GM12878 (cell line): ENCODE measurements at regions not wholly inside any gene's neighbourhood (a gene's known extent, or its start where the extent isn't known, plus 50 kb on each side); places are given as distances from the start of the nearest gene placed in this dataset.

Experiments used
- ATAC-seq: fragments of 200-7000 bp; cut with Tn5 transposase; 3 replicates; pipeline ENCODE4 v1.9.1; 2020; ENCODE audit warnings: mild to moderate bottlenecking, moderate library complexity
- BruUV-seq: library from RNA; stranded (reverse); fragments of 400-500 nt; replicated peaks from 2 replicates; lab custom pipeline; 2021; lab: Mats Ljungman, UMichigan
- CTCF ChIA-PET: fragments of 300-600 bp; sonication (Branson Sonifier 250); formaldehyde crosslinking; extraction: SDS; loops from one replicate; lab custom pipeline; 2021; ENCODE audit warnings: inconsistent platforms; lab: Yijun Ruan, JAX
- POLR2A ChIA-PET: fragments of 350-600 bp; formaldehyde crosslinking; extraction: SDS; loops from one replicate; lab custom pipeline; 2021; ENCODE audit warnings: inconsistent platforms; lab: Charles Lee
- RAD21 ChIA-PET: fragments of 300-600 bp; sonication (Branson Sonifier 250); formaldehyde crosslinking; loops from one replicate; lab custom pipeline; 2023; ENCODE audit warnings: antibody characterized with exemption; ENCODE audit not compliant: unreplicated experiment; lab: Charles Lee
- SMC1A ChIA-PET: fragments of 300-600 bp; sonication (Branson Sonifier 250); formaldehyde crosslinking; loops from one replicate; lab custom pipeline; 2023; ENCODE audit not compliant: unreplicated experiment, uncharacterized antibody; lab: Charles Lee
- DNase-seq: peaks from one replicate; pipeline ENCODE4 v3.0.0-alpha.2; 2011; ENCODE audit warnings: low read depth, low spot score
- FAIRE-seq: peaks from 3 replicates; lab custom pipeline; 2011; peaks lifted over from hg19 to GRCh38; lab: Jason Lieb, UNC
- H2AFZ ChIP-seq: 2 replicates; pipeline ENCODE4 v1.6.0; 2011; ENCODE audit warnings: low read depth, low read length, control low read depth; ENCODE audit not compliant: control insufficient read depth
- H3K27ac ChIP-seq: 2 replicates; pipeline ENCODE4 v1.5.1; 2011; ENCODE audit warnings: control low read depth; ENCODE audit not compliant: control insufficient read depth, insufficient read depth
- H3K27me3 ChIP-seq, 2 experiments: replicated peaks in 1 of 2; 2 replicates each; pipeline versions ENCODE4 v1.6.0 to v1.6.1; 2011; ENCODE audit warnings: low read length in 1 of 2; ENCODE audit not compliant: control insufficient read depth in 2 of 2, insufficient read depth in 2 of 2
- H3K36me3 ChIP-seq, 2 experiments: 2 replicates each; pipeline ENCODE4 v1.5.1; 2011; ENCODE audit warnings: low read length in 1 of 2; ENCODE audit not compliant: control insufficient read depth in 2 of 2, insufficient read depth in 2 of 2
- H3K4me1 ChIP-seq: 2 replicates; pipeline ENCODE4 v1.6.1; 2011; ENCODE audit warnings: mild to moderate bottlenecking, low read length, moderate library complexity, mixed read lengths; ENCODE audit not compliant: control insufficient read depth, insufficient read depth
- H3K4me2 ChIP-seq: 2 replicates; pipeline ENCODE4 v1.6.0; 2011; ENCODE audit warnings: control low read depth; ENCODE audit not compliant: control insufficient read depth, insufficient read depth
- H3K4me3 ChIP-seq: fragments of 200-600 bp; sonication (generic); 2 replicates; pipeline ENCODE4 v1.5.1; 2016
- H3K79me2 ChIP-seq: 2 replicates; pipeline ENCODE4 v1.6.0; 2011; ENCODE audit warnings: low read length; ENCODE audit not compliant: control insufficient read depth, insufficient read depth
- H3K9ac ChIP-seq: 2 replicates; pipeline ENCODE4 v1.8.0; 2011; ENCODE audit warnings: low read length, control low read depth, mixed read lengths; ENCODE audit not compliant: control insufficient read depth, insufficient read depth
- H3K9me3 ChIP-seq: replicated peaks from 3 replicates; pipeline ENCODE4 v1.5.1; 2011; ENCODE audit warnings: mild to moderate bottlenecking, low read length; ENCODE audit not compliant: control insufficient read depth, insufficient read depth
- H4K20me1 ChIP-seq: 2 replicates; pipeline ENCODE4 v1.6.0; 2011; ENCODE audit not compliant: control insufficient read depth, insufficient read depth
- CHD1 ChIP-seq: IDR thresholded peaks from 2 replicates; pipeline ENCODE4 v1.6.1; 2012; ENCODE audit warnings: low read depth, low read length, improper control_type of control experiment
- CREM ChIP-seq: IDR thresholded peaks from 2 replicates; pipeline ENCODE4 v1.6.1; 2014; ENCODE audit warnings: antibody characterized with exemption, low read depth
- HDAC6 ChIP-seq: fragments of 200-600 bp; sonication (generic); IDR thresholded peaks from one replicate; pipeline ENCODE4 v1.8.0; 2017; ENCODE audit warnings: antibody characterized with exemption; ENCODE audit not compliant: unreplicated experiment
- JUNB ChIP-seq: IDR thresholded peaks from 2 replicates; pipeline ENCODE4 v1.6.1; 2016; ENCODE audit warnings: antibody characterized with exemption, mild to moderate bottlenecking
- LARP7 ChIP-seq: fragments of 450-650 bp; IDR thresholded peaks from 2 replicates; pipeline ENCODE4 v1.6.1; 2017; ENCODE audit warnings: mild to moderate bottlenecking
- MEF2B ChIP-seq: fragments of 450-650 bp; IDR thresholded peaks from 2 replicates; pipeline ENCODE4 v1.6.1; 2018; ENCODE audit warnings: mild to moderate bottlenecking, moderate library complexity; ENCODE audit not compliant: partially characterized antibody, poor library complexity, severe bottlenecking
- NFIC ChIP-seq: IDR thresholded peaks from 2 replicates; pipeline ENCODE4 v1.6.1; 2012; ENCODE audit warnings: low read depth, mild to moderate bottlenecking, inconsistent platforms, low read length, moderate library complexity
- POU2F2 ChIP-seq: IDR thresholded peaks from 3 replicates; pipeline ENCODE4 v1.6.1; 2011; ENCODE audit warnings: low read depth, mild to moderate bottlenecking, low read length, borderline replicate concordance
- RAD51 ChIP-seq: fragments of 450-650 bp; IDR thresholded peaks from 2 replicates; pipeline ENCODE4 v1.6.1; 2016; ENCODE audit warnings: moderate library complexity, mild to moderate bottlenecking, inconsistent platforms
- RELA ChIP-seq: fragments of 450-650 bp; IDR thresholded peaks from 2 replicates; pipeline ENCODE4 v1.8.0; 2014; ENCODE audit warnings: borderline replicate concordance; ENCODE audit not compliant: partially characterized antibody
- SIX5 ChIP-seq: IDR thresholded peaks from 2 replicates; pipeline ENCODE4 v1.6.1; 2011; ENCODE audit warnings: mild to moderate bottlenecking, low read depth, low read length, moderate library complexity; ENCODE audit not compliant: severe bottlenecking
- SMC3 ChIP-seq: IDR thresholded peaks from 2 replicates; pipeline ENCODE4 v1.6.1; 2011; ENCODE audit warnings: low read length, improper control_type of control experiment, borderline replicate concordance
- TARDBP ChIP-seq: IDR thresholded peaks from 2 replicates; pipeline ENCODE4 v1.6.1; 2016; ENCODE audit warnings: borderline replicate concordance
- ZNF207 ChIP-seq: fragments of 450-650 bp; IDR thresholded peaks from 2 replicates; pipeline ENCODE4 v1.6.1; 2014; ENCODE audit warnings: antibody characterized with exemption, mild to moderate bottlenecking, borderline replicate concordance
- WGBS: methylation state at CpG from one replicate; pipeline ENCODE4 v1.1.6; 2016; ENCODE audit warnings: low lambda C conversion rate; ENCODE audit not compliant: insufficient replicate concordance, insufficient coverage; ENCODE audit errors: missing lambda C conversion rate; 5-methylcytosine and 5-hydroxymethylcytosine counted together
- in situ Hi-C: fragments of 300-500 bp; cut with MboI; formaldehyde crosslinking; loops from 9 replicates; pipeline ENCODE4 v1.14.3; 2018; ENCODE audit warnings: mixed read lengths
- intact Hi-C: fragments of 100-400 bp; cut with micrococcal nuclease; formaldehyde crosslinking; loops from one replicate; pipeline ENCODE4 v1.14.2; 2022; ENCODE audit not compliant: unreplicated experiment
- TF ChIP-seq, protein P1 (sequence below): fragments of 450-650 bp; IDR thresholded peaks from 2 replicates; pipeline ENCODE4 v1.6.1; 2017; ENCODE audit warnings: borderline replicate concordance
- TF ChIP-seq, protein P2 (sequence below): IDR thresholded peaks from 2 replicates; pipeline ENCODE4 v1.6.1; 2012; ENCODE audit warnings: low read depth, low read length, improper control_type of control experiment

DNA sequence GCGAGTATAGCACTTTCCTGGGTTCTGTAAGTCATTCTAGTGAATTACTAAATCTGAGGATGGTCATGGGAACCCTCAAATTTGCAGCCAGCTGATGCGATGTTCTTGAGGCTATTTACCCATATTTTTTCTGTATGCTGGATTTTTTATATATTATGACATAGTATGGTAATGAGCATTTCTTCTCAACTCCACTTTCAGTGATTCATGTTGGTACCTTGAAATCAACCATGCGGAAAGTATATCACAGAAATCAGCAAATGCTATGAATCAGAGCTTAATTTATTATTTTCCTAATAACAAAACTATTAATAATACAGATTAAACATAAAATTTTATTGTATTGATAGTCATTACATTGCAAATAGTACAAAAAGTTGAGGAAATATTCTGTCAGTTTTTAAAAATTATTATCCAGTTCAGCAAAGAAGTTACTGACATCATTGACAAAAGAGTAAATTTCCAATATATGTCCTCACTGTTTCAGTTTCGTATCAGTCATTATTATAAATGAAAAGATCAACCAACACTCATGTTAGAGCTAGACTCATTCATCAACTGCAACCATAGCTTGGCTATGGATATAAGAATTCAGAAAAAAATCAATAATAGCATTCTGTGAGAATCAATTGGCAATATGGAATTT, 164.3 kb upstream of the SETMAR start:
- intact Hi-C loops (no loop called here), in situ Hi-C loops (no loop called here)
- Histone ChIP-seq H3K4me1 (no peaks in the 10 kb centered on the region), H2AFZ (no peak overlapping the region), H3K79me2 (no peaks in the 10 kb centered on the region), H3K27me3 (0 out of 4 replicates have a peak, but pooled peaks cover 0 to 2% of the 10 kb centered on the region in 2 experiments), H3K9ac (no peak overlapping the region), H3K4me2 (no peak overlapping the region), H3K4me3 (no peak overlapping the region), H4K20me1 (no peaks in the 10 kb centered on the region), H3K27ac (no peak overlapping the region), H3K36me3 (no peaks in the 10 kb centered on the region), H3K9me3 (no peaks in the 10 kb centered on the region)
- ChIA-PET SMC1A (interaction anchor here (1.2 kb wide), 1 partner anchor 58 kb away, joined by 3 read pairs; no protein-coding TSS in a partner anchor), RAD21 (no interaction called here), POLR2A (no interaction called here), CTCF (interaction anchor here (0.6 to 1.3 kb wide), 2 partner anchors 9 to 160 kb away, joined by 3 read pairs; no protein-coding TSS in a partner anchor)
- FAIRE-seq: no peak
- WGBS: 13% methylated on average over 4 of the region's 4 CpGs
- TF ChIP-seq JUNB (peak; percentile 80), NFIC (peak; percentile 82; the same call in 1 of the 2 replicates), CREM (no peak)
- DNase-seq: no peak
- no TSS peak for BruUV-seq
- ATAC-seq: peak; percentile 67

DNA sequence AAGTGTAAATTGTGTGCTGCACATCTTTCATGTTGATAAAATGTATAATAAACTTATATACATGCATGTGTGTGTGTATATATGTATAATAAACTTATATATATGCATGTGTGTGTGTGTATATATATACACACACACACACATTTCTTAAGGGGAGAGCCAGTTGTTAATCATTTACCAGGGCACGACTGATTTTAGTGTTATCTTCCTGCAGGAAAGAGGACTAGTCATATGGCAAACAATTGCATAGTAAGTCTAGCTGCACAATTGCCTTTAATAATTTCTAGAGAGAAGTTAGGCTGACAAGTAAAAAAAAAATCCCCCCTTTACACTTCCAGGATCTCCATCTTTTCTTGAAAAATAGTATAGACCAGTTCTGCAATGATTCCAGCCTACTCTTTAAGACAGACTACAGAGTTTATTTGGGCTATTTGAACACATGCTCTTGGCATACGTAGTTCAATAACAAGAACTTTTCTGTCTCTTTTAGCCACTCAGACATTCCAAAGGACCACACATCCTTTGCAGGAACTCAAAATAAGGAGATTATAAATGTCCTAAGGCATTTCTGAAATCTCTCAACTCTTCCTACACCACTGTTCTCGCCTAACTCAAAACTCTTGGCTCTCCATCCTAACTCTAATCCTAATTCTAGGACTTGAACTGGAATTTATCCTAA, 163.6 kb upstream of the SETMAR start:
- ChIA-PET SMC1A (no interaction called here), POLR2A (no interaction called here), RAD21 (no interaction called here), CTCF (interaction anchor here (0.6 to 1.3 kb wide), 2 partner anchors 8 to 161 kb away, joined by 3 read pairs; no protein-coding TSS in a partner anchor)
- Histone ChIP-seq H3K4me2 (no peak overlapping the region), H3K4me3 (no peak overlapping the region), H3K9me3 (no peaks in the 10 kb centered on the region), H2AFZ (no peak overlapping the region), H3K9ac (no peak overlapping the region), H3K27me3 (0 out of 4 replicates have a peak, but pooled peaks cover 0 to 2% of the 10 kb centered on the region in 2 experiments), H3K79me2 (no peaks in the 10 kb centered on the region), H3K36me3 (no peaks in the 10 kb centered on the region), H3K4me1 (no peaks in the 10 kb centered on the region), H4K20me1 (no peaks in the 10 kb centered on the region), H3K27ac (no peak overlapping the region)
- DNase-seq: no peak
- peak; percentile 27 for ATAC-seq
- BruUV-seq: no TSS peak
- WGBS: 27% methylated on average over 3 of the region's 3 CpGs
- intact Hi-C loops (no loop called here), in situ Hi-C loops (no loop called here)
- no peak for FAIRE-seq
- TF ChIP-seq POU2F2 (no peak), SMC3 (no peak), RAD51 (no peak), ZNF207 (no peak), HDAC6 (no peak), MEF2B (no peak), CHD1 (no peak), RELA (no peak), TARDBP (no peak), SIX5 (no peak), LARP7 (no peak)
- TF ChIP-seq, protein P1, sequence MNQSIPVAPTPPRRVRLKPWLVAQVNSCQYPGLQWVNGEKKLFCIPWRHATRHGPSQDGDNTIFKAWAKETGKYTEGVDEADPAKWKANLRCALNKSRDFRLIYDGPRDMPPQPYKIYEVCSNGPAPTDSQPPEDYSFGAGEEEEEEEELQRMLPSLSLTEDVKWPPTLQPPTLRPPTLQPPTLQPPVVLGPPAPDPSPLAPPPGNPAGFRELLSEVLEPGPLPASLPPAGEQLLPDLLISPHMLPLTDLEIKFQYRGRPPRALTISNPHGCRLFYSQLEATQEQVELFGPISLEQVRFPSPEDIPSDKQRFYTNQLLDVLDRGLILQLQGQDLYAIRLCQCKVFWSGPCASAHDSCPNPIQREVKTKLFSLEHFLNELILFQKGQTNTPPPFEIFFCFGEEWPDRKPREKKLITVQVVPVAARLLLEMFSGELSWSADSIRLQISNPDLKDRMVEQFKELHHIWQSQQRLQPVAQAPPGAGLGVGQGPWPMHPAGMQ: no peak
- TF ChIP-seq, protein P2, sequence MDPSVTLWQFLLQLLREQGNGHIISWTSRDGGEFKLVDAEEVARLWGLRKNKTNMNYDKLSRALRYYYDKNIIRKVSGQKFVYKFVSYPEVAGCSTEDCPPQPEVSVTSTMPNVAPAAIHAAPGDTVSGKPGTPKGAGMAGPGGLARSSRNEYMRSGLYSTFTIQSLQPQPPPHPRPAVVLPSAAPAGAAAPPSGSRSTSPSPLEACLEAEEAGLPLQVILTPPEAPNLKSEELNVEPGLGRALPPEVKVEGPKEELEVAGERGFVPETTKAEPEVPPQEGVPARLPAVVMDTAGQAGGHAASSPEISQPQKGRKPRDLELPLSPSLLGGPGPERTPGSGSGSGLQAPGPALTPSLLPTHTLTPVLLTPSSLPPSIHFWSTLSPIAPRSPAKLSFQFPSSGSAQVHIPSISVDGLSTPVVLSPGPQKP: no peak
